ENCODE measurements at regions not wholly inside any gene's neighbourhood (a gene's known extent, or its start where the extent isn't known, plus 50 kb on each side); places are given as distances from the start of the nearest gene placed in this dataset.

- TF ChIP-seq POLR2A (IDR thresholded peaks at IDR 0.05; ENCODE audit: low read length) (no peak), GATA1 (IDR thresholded peaks at IDR 0.05; ENCODE audit: low read depth, low read length) (no peak)
These were observed 119.1 kb downstream of the KLF12 start for GRCh38 chr13:74015137-74015536.
